ENCODE measurements at regions not wholly inside any gene's neighbourhood (a gene's known extent, or its start where the extent isn't known, plus 50 kb on each side); places are given as distances from the start of the nearest gene placed in this dataset.

DNA sequence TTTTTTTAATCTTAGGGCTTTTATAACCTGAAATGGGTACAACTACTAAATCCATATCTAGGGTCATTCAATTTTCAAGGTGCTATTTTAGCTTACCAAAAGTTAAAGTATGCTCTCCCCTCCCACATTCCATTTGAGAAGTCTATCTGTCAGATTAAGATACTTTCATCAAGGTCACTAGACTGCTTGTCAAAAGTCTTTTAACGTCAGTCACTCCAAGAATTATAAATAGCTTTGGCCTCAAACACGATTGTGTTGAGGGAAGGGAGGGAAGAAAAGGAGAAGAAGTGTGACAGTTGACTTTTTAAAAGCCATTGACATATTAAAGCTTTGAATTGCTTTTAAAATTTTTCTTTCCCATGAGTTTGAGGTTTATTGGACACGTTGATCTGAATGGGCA lies 175.8 kb downstream of the PTGER3 start:
- TF ChIP-seq POLR2AphosphoS5 (IDR thresholded peaks at IDR 0.05) (no peak), POLR2A (IDR thresholded peaks at IDR 0.05) (no peak), EP300 (IDR thresholded peaks at IDR 0.05) (no peak)
- TF ChIP-seq, protein P1, sequence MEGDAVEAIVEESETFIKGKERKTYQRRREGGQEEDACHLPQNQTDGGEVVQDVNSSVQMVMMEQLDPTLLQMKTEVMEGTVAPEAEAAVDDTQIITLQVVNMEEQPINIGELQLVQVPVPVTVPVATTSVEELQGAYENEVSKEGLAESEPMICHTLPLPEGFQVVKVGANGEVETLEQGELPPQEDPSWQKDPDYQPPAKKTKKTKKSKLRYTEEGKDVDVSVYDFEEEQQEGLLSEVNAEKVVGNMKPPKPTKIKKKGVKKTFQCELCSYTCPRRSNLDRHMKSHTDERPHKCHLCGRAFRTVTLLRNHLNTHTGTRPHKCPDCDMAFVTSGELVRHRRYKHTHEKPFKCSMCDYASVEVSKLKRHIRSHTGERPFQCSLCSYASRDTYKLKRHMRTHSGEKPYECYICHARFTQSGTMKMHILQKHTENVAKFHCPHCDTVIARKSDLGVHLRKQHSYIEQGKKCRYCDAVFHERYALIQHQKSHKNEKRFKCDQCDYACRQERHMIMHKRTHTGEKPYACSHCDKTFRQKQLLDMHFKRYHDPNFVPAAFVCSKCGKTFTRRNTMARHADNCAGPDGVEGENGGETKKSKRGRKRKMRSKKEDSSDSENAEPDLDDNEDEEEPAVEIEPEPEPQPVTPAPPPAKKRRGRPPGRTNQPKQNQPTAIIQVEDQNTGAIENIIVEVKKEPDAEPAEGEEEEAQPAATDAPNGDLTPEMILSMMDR (IDR thresholded peaks at IDR 0.05) = no peak

Measured in gastroesophageal sphincter (tissue), 3 donors.